ENCODE measurements at regions not wholly inside any gene's neighbourhood (a gene's known extent, or its start where the extent isn't known, plus 50 kb on each side); places are given as distances from the start of the nearest gene placed in this dataset.

GRCh38 chr16:5885521-5885920 lies 787.9 kb upstream of the EEF2KMT start:
- TF ChIP-seq EZH2phosphoT487 (conservative IDR thresholded peaks at IDR 0.05; ENCODE audit: low read length) (no peak), CTCF (IDR thresholded peaks at IDR 0.05; ENCODE audit: insufficient read depth, low read length, poor library complexity, severe bottlenecking) (no peak)

GRCh38 chr16:5884996-5885395 lies 787.4 kb upstream of the EEF2KMT start:
- Histone ChIP-seq H3K9ac (ENCODE audit: low read length) (no peak overlapping the region), H4K20me1 (ENCODE audit: low read depth, low read length) (no peaks in the 10 kb centered on the region), H3K27me3 (ENCODE audit: low read length) (no peaks in the 10 kb centered on the region), H3K4me3 (ENCODE audit: insufficient read depth, low read length, poor library complexity, severe bottlenecking) (no peak overlapping the region), H3K36me3 (ENCODE audit: low read length) (no peaks in the 10 kb centered on the region), H3F3A (ENCODE audit: insufficient read depth) (no peaks in the 10 kb centered on the region), H2AFZ (ENCODE audit: low read depth, low read length, severe bottlenecking) (no peak overlapping the region), H3K9me3 (ENCODE audit: insufficient read depth, low read length) (no peaks in the 10 kb centered on the region), H3K9me2 (replicated peaks; ENCODE audit: insufficient read depth, low read length) (no peaks in the 10 kb centered on the region), H3K27ac (ENCODE audit: low read depth, low read length) (no peak overlapping the region), H3K79me2 (ENCODE audit: insufficient read depth, low read length) (no peaks in the 10 kb centered on the region), H3K4me2 (ENCODE audit: low read depth, low read length, poor library complexity, severe bottlenecking) (no peak overlapping the region)
- TF ChIP-seq EZH2phosphoT487 (conservative IDR thresholded peaks at IDR 0.05; ENCODE audit: low read length) (no peak), CTCF (IDR thresholded peaks at IDR 0.05; ENCODE audit: insufficient read depth, low read length, poor library complexity, severe bottlenecking) (no peak)

More at GRCh38 chr16:5885521-5885920, 787.9 kb upstream of the EEF2KMT start:
- Histone ChIP-seq H3F3A (ENCODE audit: insufficient read depth) (no peaks in the 10 kb centered on the region), H4K20me1 (ENCODE audit: low read depth, low read length) (no peaks in the 10 kb centered on the region), H3K9ac (ENCODE audit: low read length) (no peak overlapping the region), H3K27me3 (ENCODE audit: low read length) (no peaks in the 10 kb centered on the region), H3K79me2 (ENCODE audit: insufficient read depth, low read length) (no peaks in the 10 kb centered on the region), H3K27ac (ENCODE audit: low read depth, low read length) (no peak overlapping the region), H3K36me3 (ENCODE audit: low read length) (no peaks in the 10 kb centered on the region), H3K4me2 (ENCODE audit: low read depth, low read length, poor library complexity, severe bottlenecking) (no peak overlapping the region), H3K9me2 (replicated peaks; ENCODE audit: insufficient read depth, low read length) (no peaks in the 10 kb centered on the region), H3K4me3 (ENCODE audit: insufficient read depth, low read length, poor library complexity, severe bottlenecking) (no peak overlapping the region), H3K9me3 (ENCODE audit: insufficient read depth, low read length) (no peaks in the 10 kb centered on the region), H2AFZ (ENCODE audit: low read depth, low read length, severe bottlenecking) (no peak overlapping the region)

- H4K20me1 ChIP-seq (ENCODE audit: low read depth, low read length) = no peaks in the 10 kb centered on the region
- no peak overlapping the region for H3K27ac ChIP-seq (ENCODE audit: low read depth, low read length)
- H3K27me3 ChIP-seq (ENCODE audit: low read length) = no peaks in the 10 kb centered on the region
- H3K9me2 ChIP-seq (replicated peaks; ENCODE audit: insufficient read depth, low read length) = no peaks in the 10 kb centered on the region
- no peaks in the 10 kb centered on the region for H3K79me2 ChIP-seq (ENCODE audit: insufficient read depth, low read length)
- TF ChIP-seq EZH2phosphoT487 (conservative IDR thresholded peaks at IDR 0.05; ENCODE audit: low read length) = no peak
- TF ChIP-seq CTCF (IDR thresholded peaks at IDR 0.05; ENCODE audit: insufficient read depth, low read length, poor library complexity, severe bottlenecking) = no peak
- H3K4me2 ChIP-seq (ENCODE audit: low read depth, low read length, poor library complexity, severe bottlenecking) = no peak overlapping the region
- no peaks in the 10 kb centered on the region for H3F3A ChIP-seq (ENCODE audit: insufficient read depth)
- H3K9me3 ChIP-seq (ENCODE audit: insufficient read depth, low read length) = no peaks in the 10 kb centered on the region
- H3K4me3 ChIP-seq (ENCODE audit: insufficient read depth, low read length, poor library complexity, severe bottlenecking) = no peak overlapping the region
- no peak overlapping the region for H2AFZ ChIP-seq (ENCODE audit: low read depth, low read length, severe bottlenecking)
- no peak overlapping the region for H3K9ac ChIP-seq (ENCODE audit: low read length)
- no peaks in the 10 kb centered on the region for H3K36me3 ChIP-seq (ENCODE audit: low read length)
These were observed 786.7 kb upstream of the EEF2KMT start for GRCh38 chr16:5884339-5884738.

Data from SU-DHL-6 (cell line).